Smooth muscle cell (in vitro differentiated cells): ENCODE measurements at regions not wholly inside any gene's neighbourhood (a gene's known extent, or its start where the extent isn't known, plus 50 kb on each side); places are given as distances from the start of the nearest gene placed in this dataset.

Experiments used
- DNase-seq: peaks from one replicate; lab custom pipeline; 2025; ENCODE audit not compliant: unreplicated experiment; lab: John Stamatoyannopoulos, UW
- H2AFZ ChIP-seq: fragments of 200-600 bp; sonication (generic); 2 replicates; pipeline ENCODE4 v1.6.0; 2016; ENCODE audit warnings: antibody characterized with exemption, low read depth, mild to moderate bottlenecking
- H3F3A ChIP-seq: fragments of 200-600 bp; sonication (generic); 2 replicates; pipeline ENCODE4 v1.6.0; 2017; ENCODE audit warnings: antibody characterized with exemption, low read depth
- H3K27ac ChIP-seq: fragments of 200-600 bp; sonication (generic); 2 replicates; pipeline ENCODE4 v1.5.1; 2016; ENCODE audit warnings: low read depth, mild to moderate bottlenecking
- H3K27me3 ChIP-seq: fragments of 200-600 bp; sonication (generic); 2 replicates; pipeline ENCODE4 v1.6.1; 2016; ENCODE audit warnings: low read depth, mild to moderate bottlenecking
- H3K36me3 ChIP-seq: fragments of 200-600 bp; sonication (generic); 2 replicates; pipeline ENCODE4 v1.5.1; 2016; ENCODE audit warnings: low read depth
- H3K4me1 ChIP-seq: fragments of 200-600 bp; sonication (generic); 2 replicates; pipeline ENCODE4 v1.5.1; 2016; ENCODE audit warnings: low read depth
- H3K4me2 ChIP-seq: fragments of 200-600 bp; sonication (generic); 2 replicates; pipeline ENCODE4 v1.6.0; 2016; ENCODE audit warnings: mild to moderate bottlenecking
- H3K4me3 ChIP-seq: fragments of 200-600 bp; sonication (generic); 2 replicates; pipeline ENCODE4 v1.5.1; 2016; ENCODE audit warnings: mild to moderate bottlenecking
- H3K79me2 ChIP-seq: fragments of 200-600 bp; sonication (generic); 2 replicates; pipeline ENCODE4 v1.6.0; 2016; ENCODE audit warnings: low read depth, mild to moderate bottlenecking
- H3K9ac ChIP-seq: fragments of 200-600 bp; sonication (generic); 2 replicates; pipeline ENCODE4 v1.6.0; 2016; ENCODE audit warnings: low read depth
- H3K9me3 ChIP-seq: fragments of 200-600 bp; sonication (generic); replicated peaks from 2 replicates; pipeline ENCODE4 v1.5.1; 2016; ENCODE audit warnings: low read depth
- H4K20me1 ChIP-seq: fragments of 200-600 bp; sonication (generic); 2 replicates; pipeline ENCODE4 v1.6.0; 2016; ENCODE audit warnings: low read depth
- CTCF ChIP-seq: fragments of 200-600 bp; sonication (generic); IDR thresholded peaks from 2 replicates; pipeline ENCODE4 v1.5.1; 2017; ENCODE audit warnings: borderline replicate concordance, mild to moderate bottlenecking, antibody characterized with exemption; ENCODE audit not compliant: insufficient read depth, poor library complexity, severe bottlenecking
- WGBS: methylation state at CpG from one replicate; pipeline ENCODE4 v1.1.7; 2016; ENCODE audit warnings: low lambda C conversion rate; 5-methylcytosine and 5-hydroxymethylcytosine counted together

- Histone ChIP-seq H3K9me3 (no peaks in the 10 kb centered on the region), H2AFZ (no peak overlapping the region), H3K4me3 (no peak overlapping the region), H3K4me1 (no peaks in the 10 kb centered on the region), H3K79me2 (no peaks in the 10 kb centered on the region), H3K27me3 (no peaks in the 10 kb centered on the region), H3F3A (no peaks in the 10 kb centered on the region), H3K27ac (no peak overlapping the region), H3K36me3 (no peaks in the 10 kb centered on the region), H3K9ac (no peak overlapping the region), H4K20me1 (no peaks in the 10 kb centered on the region), H3K4me2 (no peak overlapping the region)
- WGBS, result 85% methylated on average over 4 of the region's 4 CpGs
- no peak for DNase-seq
- TF ChIP-seq CTCF, result no peak
Observed at GRCh38 chr4:121567748-121568147, 129.0 kb downstream of the ANXA5 start.

- H4K20me1 ChIP-seq, result no peaks in the 10 kb centered on the region
Observed at GRCh38 chr4:121564840-121565375, 131.9 kb downstream of the ANXA5 start.

GRCh38 chr4:121562811-121563210, 134.0 kb downstream of the ANXA5 start:
- Histone ChIP-seq H3K36me3 (no peaks in the 10 kb centered on the region), H3K79me2 (no peaks in the 10 kb centered on the region), H2AFZ (no peak overlapping the region), H4K20me1 (no peaks in the 10 kb centered on the region), H3K4me2 (no peak overlapping the region), H3K4me1 (no peaks in the 10 kb centered on the region), H3K9me3 (no peaks in the 10 kb centered on the region), H3F3A (no peaks in the 10 kb centered on the region), H3K27me3 (no peaks in the 10 kb centered on the region), H3K27ac (no peak overlapping the region), H3K9ac (no peak overlapping the region), H3K4me3 (no peak overlapping the region)
- no peak for TF ChIP-seq CTCF
- 92% methylated on average over 2 of the region's 2 CpGs for WGBS
- no peak for DNase-seq

More at GRCh38 chr4:121564840-121565375, 131.9 kb downstream of the ANXA5 start:
- Histone ChIP-seq H3K36me3 (no peaks in the 10 kb centered on the region), H2AFZ (no peak overlapping the region), H3K79me2 (no peaks in the 10 kb centered on the region), H3K4me3 (no peak overlapping the region), H3K27ac (no peak overlapping the region), H3F3A (no peaks in the 10 kb centered on the region), H3K9ac (no peak overlapping the region), H3K4me1 (no peaks in the 10 kb centered on the region), H3K9me3 (no peaks in the 10 kb centered on the region), H3K27me3 (no peaks in the 10 kb centered on the region), H3K4me2 (no peak overlapping the region)
- WGBS, result 72% methylated on average over 5 of the region's 5 CpGs
- no peak for TF ChIP-seq CTCF
- no peak for DNase-seq
